ENCODE measurements at regions not wholly inside any gene's neighbourhood (a gene's known extent, or its start where the extent isn't known, plus 50 kb on each side); places are given as distances from the start of the nearest gene placed in this dataset.

DNA sequence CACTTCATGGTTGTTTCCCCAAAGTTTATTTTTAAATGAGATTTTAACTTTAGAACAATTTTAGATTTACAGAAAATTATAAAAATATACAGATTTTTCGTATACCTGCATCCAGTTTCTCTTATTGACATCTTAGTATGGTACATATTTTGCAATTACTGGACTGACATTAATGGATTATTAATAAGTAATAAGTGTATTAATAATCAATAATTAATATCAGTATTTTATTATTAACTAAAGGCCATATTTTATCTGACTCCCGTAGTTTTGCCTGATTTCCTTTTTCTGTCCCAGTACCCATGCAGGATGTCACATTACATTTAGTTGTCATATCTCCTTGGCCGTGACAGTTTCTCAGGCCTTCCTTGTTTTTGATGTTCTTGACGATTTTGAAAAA is 307.0 kb downstream of the C6orf118 start:
- H3K4me3 Mint-ChIP-seq: no peak overlapping the region
- TF ChIP-seq, protein P1, sequence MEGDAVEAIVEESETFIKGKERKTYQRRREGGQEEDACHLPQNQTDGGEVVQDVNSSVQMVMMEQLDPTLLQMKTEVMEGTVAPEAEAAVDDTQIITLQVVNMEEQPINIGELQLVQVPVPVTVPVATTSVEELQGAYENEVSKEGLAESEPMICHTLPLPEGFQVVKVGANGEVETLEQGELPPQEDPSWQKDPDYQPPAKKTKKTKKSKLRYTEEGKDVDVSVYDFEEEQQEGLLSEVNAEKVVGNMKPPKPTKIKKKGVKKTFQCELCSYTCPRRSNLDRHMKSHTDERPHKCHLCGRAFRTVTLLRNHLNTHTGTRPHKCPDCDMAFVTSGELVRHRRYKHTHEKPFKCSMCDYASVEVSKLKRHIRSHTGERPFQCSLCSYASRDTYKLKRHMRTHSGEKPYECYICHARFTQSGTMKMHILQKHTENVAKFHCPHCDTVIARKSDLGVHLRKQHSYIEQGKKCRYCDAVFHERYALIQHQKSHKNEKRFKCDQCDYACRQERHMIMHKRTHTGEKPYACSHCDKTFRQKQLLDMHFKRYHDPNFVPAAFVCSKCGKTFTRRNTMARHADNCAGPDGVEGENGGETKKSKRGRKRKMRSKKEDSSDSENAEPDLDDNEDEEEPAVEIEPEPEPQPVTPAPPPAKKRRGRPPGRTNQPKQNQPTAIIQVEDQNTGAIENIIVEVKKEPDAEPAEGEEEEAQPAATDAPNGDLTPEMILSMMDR (conservative IDR thresholded peaks at IDR 0.05): no peak
- no peaks in the 10 kb centered on the region for H4K20me1 ChIP-seq (ENCODE audit: control insufficient read depth, insufficient read depth, insufficient read length)

More for the DNA sequence above, 307.0 kb downstream of the C6orf118 start:
- Histone ChIP-seq H3K27ac (ENCODE audit: insufficient read length, low read depth, low read length) (no peak overlapping the region), H3K4ac (ENCODE audit: low read depth, low read length) (no peak overlapping the region), H2BK120ac (ENCODE audit: low read depth, low read length, poor library complexity, severe bottlenecking) (no peak overlapping the region), H3K79me2 (ENCODE audit: insufficient read depth, low read length) (no peaks in the 10 kb centered on the region), H3T11ph (ENCODE audit: low read length) (no peak overlapping the region), H4K5ac (ENCODE audit: insufficient read length, low read depth, low read length) (no peak overlapping the region), H3K23ac (ENCODE audit: insufficient read length, low read depth, low read length) (no peak overlapping the region), H3K4me1 (ENCODE audit: insufficient read depth, low read length) (no peaks in the 10 kb centered on the region), H3K14ac (ENCODE audit: insufficient read depth, low read length) (no peak overlapping the region), H2AFZ (ENCODE audit: low read length) (no peak overlapping the region), H3K18ac (ENCODE audit: insufficient read length, low read depth, low read length) (no peak overlapping the region), H3K23me2 (ENCODE audit: insufficient read length, low read depth, low read length, poor library complexity, severe bottlenecking) (no peaks in the 10 kb centered on the region), H3K27me3 (ENCODE audit: insufficient read depth, low read length) (no peaks in the 10 kb centered on the region), H3K9ac (ENCODE audit: extremely low read depth, insufficient read length, low read length) (no peak overlapping the region), H3K56ac (ENCODE audit: insufficient read length, low read depth, low read length) (no peak overlapping the region), H3K9me3 (ENCODE audit: control insufficient read depth, low read depth, low read length) (no peaks in the 10 kb centered on the region), H2BK12ac (ENCODE audit: insufficient read length, low read depth, low read length) (no peak overlapping the region), H2BK15ac (ENCODE audit: low read depth, low read length) (no peak overlapping the region), H2BK20ac (ENCODE audit: low read depth, low read length, poor library complexity, severe bottlenecking) (no peak overlapping the region), H2BK5ac (ENCODE audit: insufficient read length, low read length) (no peak overlapping the region), H2AK5ac (ENCODE audit: insufficient read length, low read length) (no peak overlapping the region), H3K79me1 (ENCODE audit: insufficient read depth, low read depth, low read length, poor library complexity, severe bottlenecking) (no peaks in the 10 kb centered on the region), H4K91ac (ENCODE audit: insufficient read length, low read depth, low read length) (no peak overlapping the region), H4K8ac (replicated peaks; ENCODE audit: insufficient read length, low read depth, low read length) (no peak overlapping the region), H3K4me2 (ENCODE audit: insufficient read depth, insufficient read length, low read length) (no peak overlapping the region)
- DNase-seq: no peak
- WGBS (ENCODE audit: extremely low coverage, insufficient read length, low lambda C conversion rate): no CpG with 5 or more reads among the region's 4 CpGs
- Mint-ChIP-seq H3K4me1 (no peaks in the 10 kb centered on the region), H3K9me3 (peaks cover 11 to 19% of the 10 kb centered on the region in 2 experiments), H3K27ac (no peak overlapping the region), H3K27me3 (ENCODE audit: low read depth) (no peaks in the 10 kb centered on the region), H3K36me3 (ENCODE audit: insufficient read depth in 1 of 3, low read depth in 3 of 3) (peaks cover 2 to 12% (median 6%) of the 10 kb centered on the region in 3 experiments)

Measured in H9 (cell line).